Stimulated activated CD4-positive, alpha-beta T cell treated with anti-CD3 and anti-CD28 coated beads, Interleukin-12 subunit alpha, Interleukin-12 subunit beta, amount 100 ng/mL, for 4 hours (primary cell): ENCODE measurements at regions not wholly inside any gene's neighbourhood (a gene's known extent, or its start where the extent isn't known, plus 50 kb on each side); places are given as distances from the start of the nearest gene placed in this dataset.

Source experiments
- DNase-seq: peaks from one replicate; pipeline ENCODE4 v3.0.0-alpha.2; 2020

DNA sequence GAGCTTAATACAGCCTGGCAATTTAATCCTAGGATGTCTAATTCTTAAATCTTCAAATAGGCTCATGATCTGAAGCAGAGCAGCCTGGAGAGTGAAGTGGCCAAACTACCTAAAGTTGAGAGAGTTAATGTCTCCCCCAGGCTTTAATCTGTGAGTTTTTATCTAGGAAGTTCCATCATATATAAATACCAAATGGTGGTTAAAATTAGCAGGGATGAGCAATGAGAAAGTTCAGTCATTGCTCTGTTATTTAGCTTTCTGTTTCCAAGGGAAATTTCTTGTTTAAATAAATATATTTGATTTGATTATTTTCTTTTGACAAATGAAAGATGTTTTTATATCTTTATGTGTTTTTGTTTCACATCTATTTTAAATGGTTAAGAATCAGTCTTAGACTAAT is 274.4 kb upstream of the UMPS start:
- no peak for DNase-seq

DNA sequence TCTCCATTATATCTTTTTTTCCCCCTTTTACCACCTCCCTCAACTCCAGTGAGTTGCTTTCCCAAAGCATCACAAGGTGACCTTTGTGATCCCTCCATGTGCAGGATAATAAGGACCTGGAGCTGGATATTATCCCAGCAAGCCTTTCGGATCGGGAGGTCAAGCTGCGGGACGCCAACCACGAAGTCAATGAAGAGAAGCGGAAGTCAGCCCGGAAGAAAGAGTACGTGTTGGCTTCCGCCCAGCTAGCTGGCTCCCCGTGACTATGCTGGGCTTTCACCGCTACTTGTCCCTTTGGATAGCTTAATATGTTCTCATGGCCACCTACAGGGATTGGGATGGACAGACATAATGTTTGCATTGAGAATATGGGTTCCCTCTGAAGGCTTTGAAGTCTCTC is 273.7 kb upstream of the UMPS start:
- DNase-seq = no peak

DNA sequence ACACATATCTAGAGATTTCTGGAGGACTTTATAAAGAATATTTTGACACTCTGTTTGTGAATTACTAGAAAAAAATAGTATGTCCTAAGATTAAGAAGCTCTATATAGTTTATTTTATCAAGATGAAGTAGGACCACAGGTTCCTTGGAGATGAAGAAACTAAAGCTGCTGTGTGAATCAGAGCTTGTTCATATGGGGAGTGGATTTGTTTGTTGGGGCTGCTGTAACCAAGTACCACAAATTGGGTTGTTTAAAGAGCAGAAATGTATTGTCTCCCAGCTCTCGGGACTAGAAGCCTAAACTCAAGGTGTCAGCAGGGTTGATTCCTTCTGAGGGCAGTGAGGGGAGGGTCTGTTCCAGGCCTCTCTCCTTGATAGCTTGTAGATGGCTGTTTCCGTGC is 270.6 kb upstream of the UMPS start:
- DNase-seq = no peak

DNA sequence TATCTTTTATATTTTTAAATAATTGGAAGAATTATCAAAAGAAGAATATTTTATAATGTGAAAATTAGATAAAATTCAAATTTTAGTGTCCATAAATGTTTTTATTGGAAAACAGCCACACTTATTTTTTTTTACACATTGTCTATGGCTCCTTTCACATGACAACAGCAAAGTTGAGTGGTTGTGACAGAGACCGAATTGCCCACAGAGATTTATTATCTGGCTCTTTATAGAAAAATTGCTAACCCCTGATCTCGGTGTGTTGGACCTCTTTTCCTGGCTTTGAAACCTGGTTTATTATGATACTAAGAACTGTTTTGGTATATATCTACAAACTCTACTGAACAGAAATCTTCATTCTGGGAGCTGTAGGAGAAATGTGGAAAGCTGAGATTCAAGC is 269.1 kb upstream of the UMPS start:
- no peak for DNase-seq

DNA sequence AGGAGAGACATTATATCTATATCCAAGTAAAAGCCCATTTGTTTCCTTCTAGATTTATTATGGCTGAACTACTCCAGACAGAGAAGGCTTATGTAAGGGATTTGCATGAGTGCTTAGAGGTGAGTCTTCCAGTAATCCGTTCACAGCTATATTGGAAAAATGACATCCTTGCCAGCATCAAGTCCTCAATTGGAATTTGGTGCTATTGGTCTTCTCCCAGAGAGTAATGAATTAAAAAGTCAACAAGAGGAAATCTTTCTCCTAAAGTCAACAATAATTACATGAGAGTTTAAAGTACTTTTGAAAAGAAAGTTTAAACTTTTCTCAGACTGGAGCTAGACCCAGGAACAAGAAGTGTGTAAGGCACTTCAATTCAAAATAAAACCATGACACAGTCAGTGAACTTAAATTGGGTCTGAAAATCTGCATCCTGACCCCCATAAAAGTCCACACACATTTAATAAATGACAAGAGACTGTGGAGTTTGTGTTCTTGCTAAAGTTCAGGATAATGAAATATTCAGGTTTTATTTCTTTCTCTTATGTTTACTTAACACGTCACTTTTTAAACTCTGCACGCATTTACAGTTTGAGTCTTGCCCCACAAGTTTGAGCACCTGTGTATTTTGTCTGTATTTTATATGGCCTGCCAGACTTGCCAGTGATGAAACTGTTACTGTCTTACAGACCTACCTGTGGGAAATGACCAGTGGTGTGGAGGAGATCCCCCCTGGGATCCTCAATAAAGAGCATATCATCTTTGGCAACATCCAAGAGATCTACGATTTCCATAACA is 268.2 kb upstream of the UMPS start:
- no peak for DNase-seq

DNA sequence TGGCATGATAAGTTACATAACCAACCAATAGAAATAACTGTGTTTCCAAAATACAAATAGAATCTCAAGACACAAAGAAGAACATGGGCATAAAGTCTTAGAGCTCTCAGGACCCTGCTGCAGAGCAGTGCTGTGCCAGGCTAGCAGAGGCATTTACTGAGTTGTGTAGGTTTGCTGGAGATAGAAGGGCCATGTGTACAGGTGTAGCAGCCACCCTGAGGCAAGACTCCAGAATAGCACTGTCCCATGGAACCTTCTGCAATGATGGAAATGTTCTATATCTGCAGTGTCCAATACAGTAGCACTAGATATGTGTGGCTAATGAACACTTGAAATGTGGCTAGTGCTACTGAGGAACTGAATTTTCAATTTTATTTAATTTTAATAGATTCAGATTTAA is 267.0 kb upstream of the UMPS start:
- DNase-seq = no peak

DNA sequence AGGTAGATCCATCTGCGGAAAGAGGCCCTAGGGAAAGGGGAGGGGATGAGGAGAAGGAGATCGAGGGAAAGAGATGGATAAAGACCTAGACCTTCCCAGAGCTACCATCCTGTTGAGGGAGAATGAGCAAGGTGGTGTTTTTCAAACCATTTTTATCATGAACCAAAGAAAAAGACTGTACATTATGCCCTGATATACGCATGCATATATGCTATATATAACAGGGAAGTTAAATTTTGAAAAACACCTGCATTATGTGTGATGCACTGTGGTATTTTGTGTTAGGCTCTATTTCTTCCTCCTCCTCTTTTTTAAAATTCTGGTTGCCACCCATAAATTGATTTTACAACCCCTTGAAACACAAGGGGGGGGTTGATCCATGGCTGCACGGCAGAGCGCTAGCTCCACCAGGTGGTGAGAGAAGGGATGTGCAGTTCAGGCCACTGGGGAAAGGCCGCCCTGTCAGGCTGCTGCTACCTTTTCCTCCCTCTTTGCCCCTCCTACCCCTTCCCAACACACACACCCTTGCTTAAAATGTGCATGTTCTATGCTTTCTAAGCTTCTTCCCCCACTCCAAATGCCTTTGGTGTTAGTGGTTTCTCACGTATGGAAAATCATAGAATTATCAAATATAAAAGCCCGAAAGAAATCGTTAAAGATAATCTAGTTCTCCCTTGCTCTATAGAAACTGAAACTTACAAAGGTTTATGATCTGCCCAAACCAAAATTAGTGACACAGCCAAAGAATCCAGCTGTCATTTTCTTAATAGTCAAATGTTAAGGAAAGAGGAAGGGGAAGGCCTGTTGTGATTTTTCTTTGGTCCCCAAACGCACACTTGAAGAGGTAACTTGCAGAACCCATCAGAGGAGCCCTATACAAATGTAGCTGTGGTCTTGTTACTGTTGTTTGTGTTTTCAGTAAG is 262.0 kb upstream of the UMPS start:
- DNase-seq = no peak

DNA sequence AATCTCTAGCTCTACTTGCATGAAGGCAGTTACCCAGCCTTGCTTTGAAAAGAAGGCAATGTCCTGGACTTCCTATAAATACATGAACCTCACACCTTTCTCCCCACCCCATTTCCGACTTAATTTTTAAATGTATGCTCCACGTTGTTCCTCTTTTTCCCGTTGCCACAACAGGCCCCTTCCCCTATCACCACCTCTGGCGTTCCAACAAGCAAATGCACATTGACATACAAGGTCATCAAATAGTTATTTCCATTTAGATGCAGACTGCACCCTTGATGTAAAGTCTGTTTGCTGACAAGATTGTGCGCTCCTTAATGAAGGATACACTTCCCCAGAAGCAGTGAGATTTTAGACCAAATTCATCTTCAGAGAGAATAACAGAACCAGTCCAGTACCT is 260.7 kb upstream of the UMPS start:
- DNase-seq = no peak

DNA sequence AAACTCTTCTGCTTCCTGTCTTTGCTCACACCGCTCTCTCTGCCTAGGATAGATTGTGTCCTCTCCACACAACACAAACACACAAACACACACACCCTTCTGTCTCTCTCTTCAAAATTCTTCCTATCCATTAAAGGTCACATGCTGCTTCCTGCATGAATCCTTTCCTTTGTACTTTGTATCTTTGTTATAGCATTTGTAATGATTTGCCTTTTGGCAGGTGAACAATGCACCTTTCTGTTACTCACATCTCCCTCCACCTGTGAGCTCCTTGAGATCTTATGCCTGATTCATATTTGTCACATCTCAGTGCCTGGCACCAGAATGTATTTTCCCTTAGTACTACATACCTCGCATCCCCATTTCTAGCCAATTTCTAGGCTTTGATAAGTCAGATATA is 251.4 kb upstream of the UMPS start:
- no peak for DNase-seq

DNA sequence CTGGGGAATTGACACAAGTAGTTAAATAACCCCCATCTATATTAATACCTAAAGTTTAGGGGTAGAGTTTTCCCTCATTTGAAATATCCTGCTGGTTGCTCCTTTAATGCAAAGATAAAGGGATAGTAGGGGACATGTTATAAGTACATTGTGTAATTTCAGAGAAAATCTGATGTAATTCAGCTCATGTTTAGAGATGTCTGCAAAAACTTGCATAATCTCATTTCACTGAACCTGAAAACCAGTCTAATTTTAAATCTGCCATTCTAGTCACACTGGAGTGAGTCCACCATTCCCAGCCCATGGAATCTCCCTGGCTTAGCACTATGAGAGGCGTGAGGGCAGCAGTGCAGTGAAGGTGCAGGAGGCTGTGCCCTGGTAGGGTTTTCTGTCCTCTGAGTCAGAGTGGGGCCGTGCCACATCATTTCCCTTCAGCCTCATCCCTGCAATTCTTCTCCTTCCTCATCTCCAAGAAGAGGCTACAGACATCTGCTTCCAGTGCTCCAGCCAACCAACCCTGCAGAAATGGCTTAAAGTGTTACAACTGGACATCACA is 246.3 kb upstream of the UMPS start:
- no peak for DNase-seq

DNA sequence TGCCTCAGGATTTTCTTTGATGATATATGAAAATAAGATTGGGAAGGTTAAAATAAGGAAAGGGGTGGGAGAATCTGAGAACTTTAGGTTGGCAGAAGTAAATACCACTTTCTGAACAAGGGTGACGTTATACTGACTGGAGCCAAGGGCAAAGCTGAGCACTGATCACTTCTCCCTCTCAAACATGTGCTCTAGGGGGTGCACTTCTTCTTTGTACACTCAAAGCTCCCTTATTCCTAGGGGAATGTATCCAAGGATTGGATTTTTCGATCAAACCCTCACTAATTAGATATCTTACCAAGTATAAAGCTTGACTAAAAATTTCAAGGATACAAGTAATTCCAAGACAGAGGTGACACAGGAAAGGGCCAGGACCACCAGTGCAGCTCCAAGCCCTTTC is 243.9 kb upstream of the UMPS start:
- DNase-seq = no peak

DNA sequence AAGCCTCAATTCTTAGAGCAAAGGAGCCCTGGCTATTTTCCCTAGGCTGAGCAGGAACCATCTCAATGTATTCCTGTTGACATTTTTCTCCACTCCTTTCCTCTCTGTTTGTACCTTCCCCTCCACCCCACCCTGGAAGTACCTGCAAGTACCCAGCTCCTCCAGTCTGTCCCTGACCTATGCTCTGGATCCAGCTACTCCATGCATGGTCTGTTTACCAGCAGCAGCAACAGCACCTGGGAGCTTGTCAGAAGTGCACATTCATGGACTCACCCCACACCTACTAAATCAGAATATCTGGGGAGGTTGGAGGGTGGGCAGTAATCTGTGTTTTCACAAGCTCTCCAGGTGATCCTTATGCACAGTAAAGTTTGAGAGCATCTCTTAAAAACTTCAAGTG is 240.7 kb upstream of the UMPS start:
- no peak for DNase-seq

DNA sequence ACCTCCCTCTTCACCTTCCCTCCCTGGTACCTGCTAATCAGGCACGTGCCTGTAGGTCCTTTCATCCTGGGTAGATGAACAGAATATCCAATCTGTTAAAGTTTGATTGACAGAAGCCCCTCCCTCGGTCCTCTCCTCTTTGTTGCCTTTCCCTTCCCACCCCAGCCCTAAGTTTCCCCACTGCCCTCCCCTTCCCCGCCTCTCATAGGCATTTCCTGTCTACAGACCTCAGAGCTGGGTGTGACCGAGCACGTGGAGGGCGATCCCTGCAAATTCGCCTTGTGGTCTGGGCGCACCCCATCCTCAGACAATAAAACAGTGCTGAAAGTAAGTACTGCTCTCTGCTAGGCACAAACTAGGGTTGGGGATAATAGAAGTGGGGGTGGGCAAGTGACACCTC is 239.2 kb upstream of the UMPS start:
- DNase-seq = no peak

DNA sequence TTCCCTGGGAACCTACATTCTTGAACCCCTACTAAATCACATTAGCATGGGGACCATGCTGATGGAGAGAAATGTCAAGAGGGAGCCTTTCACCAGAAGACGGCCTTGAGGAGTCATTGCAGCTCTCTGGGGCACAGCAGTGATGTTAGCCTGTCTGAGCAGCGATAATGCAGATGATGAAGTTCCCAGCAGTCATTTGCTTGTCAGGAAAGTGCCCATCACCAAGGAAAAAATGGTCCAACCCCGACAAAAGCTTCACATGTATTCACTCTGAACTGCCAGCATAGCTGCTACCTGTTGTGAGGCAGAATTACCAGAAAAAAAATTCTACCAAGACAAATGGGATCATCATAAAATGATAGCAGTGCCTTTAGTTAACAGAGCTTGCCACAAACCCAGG is 238.4 kb upstream of the UMPS start:
- no peak for DNase-seq

DNA sequence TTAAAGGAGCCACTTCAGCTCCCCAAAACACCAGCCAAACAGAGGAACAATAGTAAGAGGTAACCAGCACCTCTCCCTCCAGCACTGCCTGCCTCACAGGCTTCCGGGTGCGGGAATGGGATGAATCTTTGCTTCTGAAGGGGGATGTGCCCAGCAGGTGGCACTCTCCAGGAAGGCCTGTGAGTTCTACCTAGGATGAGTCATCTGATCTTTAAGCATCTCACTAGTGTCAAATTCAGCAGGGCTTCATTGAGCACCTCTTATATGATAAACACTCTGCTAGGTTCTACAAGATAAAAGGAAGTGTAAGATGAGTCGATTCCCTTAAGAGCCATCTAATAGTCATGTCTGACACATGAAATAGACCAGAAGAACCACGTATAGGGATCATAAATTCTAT is 237.4 kb upstream of the UMPS start:
- DNase-seq = no peak

DNA sequence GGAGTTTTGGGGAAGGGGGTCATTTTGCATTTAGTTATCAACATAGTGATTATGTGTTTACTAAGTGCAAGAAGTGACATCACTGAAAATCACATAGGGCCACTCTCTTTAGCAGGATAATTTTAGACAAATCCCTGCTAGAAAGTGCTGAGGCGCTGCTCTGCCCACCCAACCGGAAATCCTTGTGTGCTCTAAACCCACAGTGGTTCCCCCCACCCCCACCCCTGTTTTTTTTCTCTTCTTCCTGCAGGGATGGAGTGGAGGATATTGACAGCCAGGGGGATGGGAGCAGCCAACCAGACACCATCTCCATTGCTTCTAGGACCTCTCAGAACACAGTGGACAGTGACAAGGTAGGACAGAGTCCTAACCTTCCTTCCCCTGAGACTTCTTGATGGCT is 234.2 kb upstream of the UMPS start:
- no peak for DNase-seq

DNA sequence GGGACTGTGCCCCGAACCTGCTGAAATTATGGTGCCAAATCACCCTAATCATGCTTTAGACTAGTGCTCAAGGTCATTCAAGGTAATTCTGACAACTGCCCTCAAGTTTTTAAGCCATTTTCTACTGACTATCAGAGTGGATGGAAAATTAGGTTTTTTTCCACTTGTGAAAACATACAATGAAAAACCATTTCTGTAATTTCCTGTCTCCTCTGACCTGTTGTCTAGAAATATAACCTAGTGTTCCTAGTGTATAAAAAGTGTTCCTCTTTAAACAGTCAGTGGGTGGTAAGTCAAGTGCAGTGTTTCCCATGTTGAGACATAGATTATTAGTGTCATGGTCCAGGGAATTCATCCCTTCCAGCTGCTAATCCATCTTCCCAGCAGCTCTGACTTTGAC is 232.8 kb upstream of the UMPS start:
- no peak for DNase-seq

DNA sequence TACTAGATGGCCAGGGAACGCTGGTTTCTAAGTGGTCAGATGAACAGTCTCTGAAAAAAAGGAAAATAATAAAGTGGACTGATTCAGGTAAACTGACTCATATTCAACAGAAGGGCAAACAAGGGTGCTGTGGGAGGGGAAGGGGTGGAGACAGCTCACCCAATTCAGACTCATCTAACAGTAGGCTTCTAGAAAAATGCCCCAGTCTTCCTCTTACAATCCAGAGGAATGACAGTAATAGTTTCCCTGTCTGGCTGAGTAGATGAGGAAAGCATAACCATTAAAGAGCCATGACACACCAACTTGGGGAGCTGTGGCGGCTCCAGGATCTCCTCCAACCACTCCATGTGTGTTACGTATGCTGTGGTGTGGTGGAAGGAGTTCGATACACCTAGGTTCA is 231.4 kb upstream of the UMPS start:
- DNase-seq = no peak

DNA sequence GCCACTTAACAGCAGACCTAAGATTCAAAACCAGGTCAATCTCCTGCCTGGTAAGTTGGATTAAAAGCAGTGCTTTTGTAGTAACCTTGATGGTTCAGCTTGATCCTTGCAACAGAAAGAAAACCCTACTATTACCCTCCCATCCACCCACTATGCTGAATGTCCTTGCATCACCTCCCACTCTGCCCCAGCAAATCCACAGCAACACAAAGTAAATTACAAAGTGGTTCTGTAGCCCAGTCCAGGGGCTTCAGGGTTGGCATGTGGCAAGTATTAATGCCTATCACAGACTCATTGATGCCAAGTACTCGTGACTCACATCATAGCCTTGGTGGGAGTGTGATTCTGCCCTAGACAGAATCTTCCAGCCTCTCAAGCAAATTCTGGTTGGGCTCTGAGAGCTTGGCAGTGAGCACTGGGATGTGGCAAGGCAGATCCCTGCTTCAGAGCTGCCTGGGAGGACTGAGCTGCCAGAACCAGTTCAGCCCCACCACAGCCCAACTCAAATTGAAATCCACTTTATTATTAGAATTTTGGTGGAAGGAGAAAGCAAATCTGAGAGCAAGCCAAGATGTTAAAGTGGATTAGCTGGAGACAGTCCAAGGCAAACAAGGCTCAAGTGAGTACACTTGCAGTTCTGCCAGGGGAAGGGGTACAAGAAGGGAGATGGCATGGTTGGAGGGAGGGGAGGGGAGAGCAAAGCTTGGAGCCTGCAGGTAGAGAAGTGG is 225.8 kb upstream of the UMPS start:
- no peak for DNase-seq

DNA sequence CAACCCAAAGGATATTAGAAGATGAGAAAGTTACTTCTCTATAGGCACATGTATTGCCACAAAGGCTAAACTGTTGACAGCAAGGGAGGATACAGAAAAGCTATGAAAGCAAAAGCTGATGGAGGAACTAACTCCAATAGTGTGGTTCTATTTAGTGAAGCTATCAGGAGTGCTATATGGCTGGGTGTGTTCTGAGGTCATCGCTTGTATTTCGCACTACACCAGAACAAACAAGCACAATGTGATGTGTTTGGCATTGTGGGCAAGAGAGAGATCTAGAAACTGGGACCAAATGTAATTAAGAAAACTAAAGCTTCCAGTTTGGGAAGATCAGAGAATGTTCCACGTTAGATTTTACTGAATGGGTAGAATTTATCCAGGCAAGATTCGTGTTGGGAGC is 220.4 kb upstream of the UMPS start:
- no peak for DNase-seq

DNA sequence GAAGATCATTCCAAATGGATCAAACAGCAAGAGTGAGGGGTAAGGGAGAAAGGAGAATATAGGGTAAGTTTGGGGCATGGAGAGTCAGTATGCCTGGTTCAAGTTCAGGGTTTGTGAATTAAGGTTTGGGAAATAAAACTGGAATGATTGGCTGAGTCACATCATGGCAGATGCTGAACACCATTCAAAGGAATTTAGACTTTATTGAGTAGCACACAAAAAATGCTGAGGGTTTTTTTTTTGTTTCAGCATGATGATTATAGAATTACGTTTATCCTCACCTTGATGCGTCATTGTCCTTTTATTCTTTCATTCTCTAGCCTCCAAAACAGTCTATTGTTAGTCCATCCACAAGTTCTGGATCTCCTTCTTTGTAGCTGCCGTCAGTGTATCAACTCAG is 220.0 kb upstream of the UMPS start:
- no peak for DNase-seq

DNA sequence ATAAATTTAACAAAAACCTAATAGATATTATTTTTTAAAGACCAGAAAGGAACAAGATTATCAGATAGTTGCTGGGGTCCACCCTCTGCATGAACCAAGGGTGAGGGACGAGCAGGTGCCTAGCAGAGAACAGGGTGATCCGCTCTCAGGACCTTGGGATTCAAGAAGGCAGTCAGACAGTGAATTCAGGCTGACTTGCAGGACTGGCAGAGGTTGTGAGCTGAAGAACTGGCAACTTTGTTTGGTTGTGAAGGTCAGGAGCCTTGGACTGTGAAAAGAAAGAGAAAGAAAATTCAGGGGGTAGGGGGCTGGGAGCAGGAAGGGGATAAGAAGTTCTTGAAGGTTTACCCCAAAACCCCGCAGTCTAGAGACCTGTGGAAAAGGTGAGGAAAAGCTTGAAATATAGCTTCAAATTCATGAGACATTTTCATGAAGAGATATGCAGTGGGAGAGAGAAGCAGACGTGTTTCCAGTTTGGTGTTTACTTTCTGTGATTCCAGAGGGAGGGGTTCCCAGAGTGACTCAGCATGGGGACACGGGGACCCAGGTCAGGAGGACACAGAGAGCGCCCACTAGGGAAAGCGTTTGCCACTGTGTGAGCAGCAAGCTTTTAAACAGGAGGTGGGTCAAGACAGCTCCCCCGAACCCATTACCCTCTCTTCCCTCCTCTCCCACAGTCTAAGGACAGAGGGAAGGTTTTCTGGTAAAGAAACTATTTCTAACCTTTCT is 217.2 kb upstream of the UMPS start:
- no peak for DNase-seq

DNA sequence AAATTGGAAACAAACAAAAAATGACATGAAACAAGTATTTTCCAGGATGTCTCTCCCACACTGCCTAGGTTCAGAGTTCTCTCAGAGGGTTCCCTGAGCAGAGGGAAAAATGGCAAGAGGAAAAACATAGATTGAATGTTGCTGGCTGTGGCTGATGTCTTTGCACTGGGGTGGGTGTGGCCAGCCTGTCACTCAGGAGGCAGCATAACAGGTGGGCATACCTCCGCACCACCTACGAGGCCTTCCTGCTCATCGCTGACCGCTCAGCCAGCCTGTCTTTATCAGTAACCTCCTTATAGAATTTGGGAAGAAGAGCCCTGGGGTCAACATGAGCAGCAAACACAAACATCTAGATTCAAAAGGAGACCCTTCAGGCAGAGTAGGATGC is 216.6 kb upstream of the UMPS start:
- DNase-seq = no peak
